DMS53 (cell line): ENCODE measurements at regions not wholly inside any gene's neighbourhood (a gene's known extent, or its start where the extent isn't known, plus 50 kb on each side); places are given as distances from the start of the nearest gene placed in this dataset.
"Not testable (repeated sequence)": the region's sequence is repeated elsewhere in the genome, so short reads cannot be mapped to it uniquely, and the experiment has no call there.

Experiments
- DNase-seq: peaks from one replicate; lab custom pipeline; 2025; lab: John Stamatoyannopoulos, UW

- DNase-seq, result no peak
These were observed 479.7 kb upstream of the MEIS1 start for GRCh38 chr2:65955259-65955658.

DNA sequence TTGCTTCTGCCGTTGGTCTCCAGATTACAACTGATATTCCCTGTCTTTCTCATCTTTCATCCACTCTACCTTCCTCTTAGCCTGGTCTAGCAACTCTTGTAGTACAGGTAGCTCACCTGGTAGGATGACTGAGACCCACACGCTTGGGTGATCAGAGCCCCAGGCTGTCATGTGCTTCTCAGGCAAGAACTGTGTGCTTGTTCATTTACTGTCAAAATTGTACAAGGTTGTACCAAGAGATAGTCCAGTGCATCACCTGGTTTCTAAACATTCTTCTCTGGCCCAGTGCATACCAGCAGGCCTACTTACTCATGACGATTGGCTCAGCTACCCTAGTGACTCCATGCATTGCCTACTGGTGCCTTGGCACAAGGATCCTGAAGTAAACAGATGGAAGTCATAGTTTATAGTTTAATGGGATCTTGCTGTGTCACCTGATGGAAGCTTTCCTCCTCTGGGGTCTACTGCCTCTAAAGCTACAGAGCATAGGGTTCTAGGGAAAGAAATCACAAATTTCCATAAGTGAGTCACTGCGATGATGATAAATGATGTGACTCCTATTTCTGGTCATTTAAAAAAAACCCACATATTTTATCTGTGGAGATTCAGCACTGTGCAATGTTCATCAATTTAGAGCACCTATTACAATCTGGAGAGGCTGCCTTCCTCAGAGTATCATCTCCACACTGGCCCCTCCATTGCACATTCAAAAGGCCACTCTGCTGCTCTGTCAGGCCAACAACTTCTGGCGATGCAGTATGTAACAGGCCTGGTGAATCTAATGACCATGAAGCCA is 481.8 kb upstream of the MEIS1 start:
- DNase-seq, result no peak

- DNase-seq, result no peak
These were observed 490.7 kb upstream of the MEIS1 start for GRCh38 chr2:65944213-65944612.

DNA sequence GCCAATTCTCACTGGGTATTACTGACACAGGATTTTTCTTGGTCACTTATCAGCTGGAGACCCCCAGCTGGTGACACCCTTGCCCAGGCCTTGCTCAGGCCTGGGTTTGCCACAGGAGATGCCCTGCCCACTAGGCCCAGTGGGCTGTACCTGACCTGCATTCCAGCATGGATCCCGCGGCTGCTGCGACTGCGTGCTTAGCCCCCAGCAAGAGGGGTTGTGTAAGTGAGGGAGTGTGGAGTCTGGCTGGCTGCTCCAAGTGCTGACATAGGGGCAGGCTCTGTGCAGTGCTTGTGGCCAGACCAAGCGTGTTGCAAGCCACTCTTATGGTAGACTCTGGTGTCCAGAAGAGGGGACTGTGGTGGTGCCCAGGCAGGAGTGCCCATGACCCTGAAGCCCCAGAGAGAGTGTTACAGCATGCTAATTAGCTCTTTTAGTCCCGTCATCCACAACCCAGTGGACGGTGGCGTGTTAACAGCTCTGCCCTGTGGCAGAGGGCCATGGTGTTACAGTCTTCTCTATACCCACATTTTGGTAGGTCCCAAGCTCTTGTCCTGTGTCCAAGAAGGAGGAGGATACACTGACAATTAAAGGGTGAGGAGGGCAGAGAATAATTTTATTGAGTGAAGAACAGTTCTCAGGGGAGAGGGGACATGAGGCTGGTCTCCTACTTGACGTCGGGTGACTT is 491.7 kb upstream of the MEIS1 start:
- no peak for DNase-seq

DNA sequence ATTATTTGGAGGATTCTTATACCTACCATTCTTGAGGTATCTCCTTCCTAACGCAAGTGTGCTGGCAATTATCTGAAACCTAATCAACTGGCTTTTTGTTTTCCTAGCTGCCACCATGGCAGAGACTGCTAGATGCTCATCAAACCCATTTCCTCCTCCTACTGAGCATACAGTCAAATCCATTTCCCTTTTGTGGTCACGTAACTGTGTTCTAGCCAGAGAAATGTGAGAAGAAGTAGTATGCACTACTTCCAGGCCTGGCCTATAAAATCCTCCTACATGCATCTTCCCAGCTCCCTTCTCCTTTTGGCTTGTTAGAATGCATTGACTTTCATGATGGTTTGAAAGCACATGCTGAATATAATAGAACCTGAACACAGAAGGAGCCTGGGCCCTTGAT is 494.1 kb upstream of the MEIS1 start:
- no peak for DNase-seq

DNA sequence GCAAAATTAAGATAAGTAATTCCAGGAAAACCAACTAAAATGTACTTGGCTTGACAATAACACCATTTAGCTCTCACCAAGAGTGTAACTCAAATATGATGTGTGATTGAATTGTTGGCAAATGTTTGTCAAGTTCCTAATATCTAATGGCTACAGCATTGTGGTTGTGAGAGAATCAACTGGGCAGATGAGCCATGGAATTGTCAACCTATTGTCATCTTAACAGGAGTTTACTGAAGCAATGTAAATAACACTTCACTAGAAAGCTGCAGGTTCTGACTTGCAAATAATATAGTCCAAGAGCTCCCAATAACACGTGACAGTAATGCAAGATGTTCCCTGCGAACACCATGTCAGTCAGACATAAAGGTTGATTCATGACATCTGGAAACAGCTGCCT is 495.2 kb upstream of the MEIS1 start:
- peak; percentile 89 for DNase-seq

DNA sequence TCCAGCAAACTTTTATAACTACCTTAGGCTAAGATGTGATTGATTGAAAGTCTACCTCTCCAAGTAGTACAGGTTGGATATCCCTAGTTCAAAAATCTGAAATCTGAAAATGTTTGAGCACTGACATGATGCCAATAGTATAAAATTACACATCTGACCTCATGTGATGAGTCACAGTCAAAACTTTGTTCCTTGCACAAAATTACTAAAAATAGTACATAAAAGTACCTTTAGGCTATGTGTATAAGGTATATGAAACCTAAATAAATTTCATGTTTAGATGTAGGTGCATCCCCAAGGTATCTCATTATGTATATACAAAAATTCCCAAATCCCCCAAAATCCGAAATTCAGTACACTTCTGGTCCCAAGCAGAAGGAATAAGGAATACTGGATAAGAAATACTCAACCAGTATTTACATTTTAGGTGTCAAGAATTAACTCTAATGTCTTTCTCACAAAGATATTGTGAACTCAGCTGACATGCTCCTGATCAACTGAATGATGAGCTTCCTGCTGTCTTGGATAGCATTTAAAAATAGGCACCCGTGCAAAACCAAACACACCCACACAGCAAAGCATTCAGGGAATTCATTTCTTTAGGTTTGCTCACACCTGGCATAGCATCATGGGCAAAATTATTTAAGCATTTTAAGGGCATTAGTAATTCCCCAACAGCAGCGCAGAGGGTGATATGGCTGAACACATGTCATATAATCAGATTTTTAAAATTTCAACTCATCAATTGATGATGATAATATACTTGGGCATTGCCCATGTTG is 497.4 kb upstream of the MEIS1 start:
- DNase-seq, result peak; percentile 16

GRCh38 chr2:65934992-65935629 is 499.8 kb upstream of the MEIS1 start:
- no peak for DNase-seq

DNA sequence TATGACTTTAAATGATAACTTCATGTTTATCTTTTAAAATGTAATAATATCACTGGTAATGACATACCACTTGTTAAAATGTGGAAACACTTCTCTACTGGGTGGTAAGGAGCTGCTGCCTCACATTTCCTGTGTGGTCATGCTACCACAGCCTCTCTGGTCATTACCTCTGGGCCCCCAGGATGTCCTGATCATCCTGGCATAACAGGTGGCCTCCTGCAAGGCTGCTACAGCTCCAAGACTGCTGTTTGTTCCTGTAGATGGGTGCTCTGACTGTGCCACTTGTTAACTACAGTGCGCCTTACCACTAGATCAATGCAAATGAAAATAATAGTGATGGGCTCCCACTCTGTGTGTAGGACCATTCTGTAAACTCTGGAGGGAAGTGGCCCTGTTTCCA is 500.2 kb upstream of the SPRED2 start:
- no peak for DNase-seq

GRCh38 chr2:65931056-65931455 is 498.7 kb upstream of the SPRED2 start:
- DNase-seq, result no peak

- no peak for DNase-seq
These were observed 497.9 kb upstream of the SPRED2 start for GRCh38 chr2:65930259-65930658.

- not testable (repeated sequence) for DNase-seq
These were observed 497.3 kb upstream of the SPRED2 start for GRCh38 chr2:65929664-65930063.

DNA sequence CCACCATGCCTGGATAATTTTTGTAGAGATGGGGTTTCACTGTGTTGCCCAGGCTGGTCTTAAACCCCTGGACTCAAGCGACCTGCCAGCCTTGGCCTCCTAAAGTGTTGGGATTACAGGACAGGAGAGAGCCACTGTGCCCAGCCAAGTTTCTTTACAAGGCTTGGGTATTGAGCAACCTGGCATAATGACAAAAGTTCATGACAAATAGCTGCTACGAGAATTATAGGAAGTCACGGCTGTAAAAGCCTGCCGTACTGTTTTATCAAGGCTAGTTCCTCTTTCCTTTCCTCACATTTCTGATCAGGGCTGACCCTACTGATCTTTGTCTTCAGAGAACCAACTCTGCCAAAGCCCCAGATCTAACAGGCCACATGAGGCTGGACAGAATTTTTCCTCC is 490.4 kb upstream of the SPRED2 start:
- DNase-seq, result no peak

GRCh38 chr2:65922030-65922429 is 489.6 kb upstream of the SPRED2 start:
- DNase-seq, result no peak

DNA sequence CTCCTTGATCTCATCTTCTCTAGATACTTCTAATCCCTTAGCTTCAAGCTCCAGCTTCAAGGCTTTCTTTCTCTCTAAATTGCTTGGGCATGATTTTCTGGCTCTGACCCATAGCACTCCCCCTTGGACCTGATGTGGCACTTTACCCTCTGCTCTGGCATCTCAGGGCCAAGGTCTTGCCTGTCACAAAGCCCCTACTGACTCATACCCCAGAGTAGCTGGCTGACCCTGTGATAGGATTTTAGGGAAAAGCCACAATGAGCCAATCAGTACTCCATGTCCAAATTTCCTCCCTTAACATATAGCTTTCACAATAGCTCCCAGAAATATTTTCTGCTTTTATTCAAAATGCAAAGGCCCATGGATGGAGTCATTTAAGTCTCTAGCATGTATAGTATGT is 488.7 kb upstream of the SPRED2 start:
- DNase-seq, result no peak

- DNase-seq, result no peak
These were observed 488.3 kb upstream of the SPRED2 start for GRCh38 chr2:65920659-65921058.

GRCh38 chr2:65919550-65920188 is 487.3 kb upstream of the SPRED2 start:
- DNase-seq, result peak; percentile 78

- DNase-seq, result peak; percentile 59
These were observed 486.4 kb upstream of the SPRED2 start for GRCh38 chr2:65918760-65919187.

- no peak for DNase-seq
These were observed 485.6 kb upstream of the SPRED2 start for GRCh38 chr2:65917986-65918385.

DNA sequence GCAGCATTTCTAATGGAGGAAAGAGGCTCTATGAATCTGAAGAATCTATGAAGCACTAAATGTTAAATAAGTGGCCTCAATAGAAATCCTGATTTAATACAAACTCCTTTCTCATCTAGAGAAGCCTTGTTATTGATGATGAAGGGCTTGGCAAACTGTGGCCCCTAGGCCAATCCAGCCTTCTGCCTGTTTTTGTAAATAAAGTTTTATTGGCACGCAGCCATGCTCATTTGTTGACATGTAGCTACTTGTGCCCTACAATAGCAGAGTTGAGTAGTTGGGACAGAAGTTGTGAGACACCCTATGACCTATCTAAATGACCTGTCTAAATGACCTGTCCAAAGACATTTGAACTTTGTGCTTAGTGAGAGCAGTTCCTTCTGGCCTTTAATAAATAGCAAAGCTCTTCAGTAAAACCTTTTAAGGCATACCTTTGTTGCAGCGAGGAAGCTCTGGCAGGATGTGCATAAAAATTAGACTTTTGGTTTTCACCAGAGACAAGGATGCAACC is 484.4 kb upstream of the SPRED2 start:
- DNase-seq, result no peak

- DNase-seq, result no peak
These were observed 483.8 kb upstream of the SPRED2 start for GRCh38 chr2:65916177-65916576.

DNA sequence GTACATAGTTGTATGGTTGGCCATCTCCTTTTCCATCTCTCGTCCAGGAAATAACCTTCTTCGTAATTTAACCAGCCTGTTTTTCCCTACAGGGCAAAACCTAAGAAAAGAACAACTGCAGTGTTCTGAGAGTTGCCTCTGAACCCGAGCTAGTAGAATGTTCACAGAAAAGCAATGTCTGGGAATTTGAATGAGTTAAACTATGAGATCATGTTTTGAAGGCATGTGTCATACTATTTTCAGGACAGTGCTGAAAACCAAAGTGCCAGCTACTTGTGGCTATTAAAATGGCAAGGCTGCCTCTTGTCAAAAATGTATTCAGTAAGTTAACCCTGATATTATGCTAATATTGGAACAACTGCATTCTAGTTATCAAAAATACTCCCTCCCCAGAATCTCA is 482.9 kb upstream of the SPRED2 start:
- no peak for DNase-seq
